Naive thymus-derived CD4-positive, alpha-beta T cell (primary cell): ENCODE measurements at regions not wholly inside any gene's neighbourhood (a gene's known extent, or its start where the extent isn't known, plus 50 kb on each side); places are given as distances from the start of the nearest gene placed in this dataset.
"Not testable (repeated sequence)": the region's sequence is repeated elsewhere in the genome, so short reads cannot be mapped to it uniquely, and the experiment has no call there.

Experiments used
- ATAC-seq: fragments of 150-1000 bp; cut with Tn5 transposase; 2 replicates; pipeline ENCODE4 v1.10.0; 2021; ENCODE audit warnings: mild to moderate bottlenecking, moderate library complexity
- CTCF ChIA-PET: fragments of 350-600 bp; sonication (Branson Sonifier 250); formaldehyde crosslinking; loops from one replicate; lab custom pipeline; 2021; ENCODE audit warnings: antibody characterized with exemption; lab: Charles Lee
- POLR2A ChIA-PET: fragments of 350-600 bp; sonication (Branson Sonifier 250); formaldehyde crosslinking; loops from one replicate; lab custom pipeline; 2021; ENCODE audit warnings: antibody characterized with exemption, inconsistent platforms; lab: Charles Lee
- DNase-seq, 9 donors: peaks; one replicate each; pipeline versions ENCODE4 v3.0.0 to v3.0.0-alpha.2; 2020 to 2022; ENCODE audit warnings: mixed read lengths in 1 of 9
- H3K27ac ChIP-seq: one replicate; pipeline ENCODE4 v1.7.0; 2013; ENCODE audit warnings: mild to moderate bottlenecking, low read depth, low read length, moderate library complexity
- H3K27me3 ChIP-seq, 2 donors: one replicate each; pipeline ENCODE4 v1.7.0; 2013; ENCODE audit warnings: low read length in 2 of 2, mild to moderate bottlenecking in 2 of 2, moderate library complexity in 2 of 2; ENCODE audit not compliant: control insufficient read depth in 2 of 2, insufficient read depth in 2 of 2
- H3K36me3 ChIP-seq, 3 experiments: 1 replicate in 2 of 3; 2 replicates in 1 of 3; pipeline ENCODE4 v1.7.0; 2013; ENCODE audit warnings: low read length in 3 of 3, mild to moderate bottlenecking in 3 of 3, moderate library complexity in 1 of 3; ENCODE audit not compliant: insufficient read depth in 3 of 3, control insufficient read depth in 2 of 3
- H3K4me1 ChIP-seq, 2 donors: one replicate each; pipeline ENCODE4 v1.7.0; 2013; ENCODE audit warnings: low read length in 2 of 2, mild to moderate bottlenecking in 2 of 2, moderate library complexity in 1 of 2; ENCODE audit not compliant: control insufficient read depth in 2 of 2, insufficient read depth in 2 of 2
- H3K4me3 ChIP-seq: 2 replicates; pipeline ENCODE4 v1.7.0; 2013; ENCODE audit warnings: mild to moderate bottlenecking, low read length
- H3K9me3 ChIP-seq, 3 experiments: 1 replicate in 2 of 3; 2 replicates in 1 of 3; pipeline ENCODE4 v1.7.0; 2013; ENCODE audit warnings: low read length in 3 of 3; ENCODE audit not compliant: control insufficient read depth in 2 of 3
- H3K27ac Mint-ChIP-seq, 9 donors: one replicate each; pipeline ENCODE4 v1.8.0; 2020 to 2022; ENCODE audit warnings: mixed read lengths in 9 of 9, mild to moderate bottlenecking in 8 of 9, moderate library complexity in 5 of 9, inconsistent platforms in 2 of 9
- H3K27me3 Mint-ChIP-seq, 5 donors: one replicate each; pipeline ENCODE4 v1.8.0; 2021 to 2022; ENCODE audit warnings: mixed read lengths in 5 of 5, mild to moderate bottlenecking in 1 of 5
- H3K36me3 Mint-ChIP-seq, 5 donors: one replicate each; pipeline ENCODE4 v1.8.0; 2020 to 2022; ENCODE audit warnings: mixed read lengths in 5 of 5, mild to moderate bottlenecking in 3 of 5, inconsistent platforms in 1 of 5
- H3K4me1 Mint-ChIP-seq, 7 donors: one replicate each; pipeline ENCODE4 v1.8.0; 2020 to 2022; ENCODE audit warnings: mixed read lengths in 7 of 7, mild to moderate bottlenecking in 3 of 7, inconsistent platforms in 1 of 7
- H3K4me3 Mint-ChIP-seq, 10 donors: one replicate each; pipeline ENCODE4 v1.8.0; 2020 to 2022; ENCODE audit warnings: mild to moderate bottlenecking in 10 of 10, mixed read lengths in 10 of 10, moderate library complexity in 6 of 10, inconsistent platforms in 2 of 10
- H3K9me3 Mint-ChIP-seq, 11 donors: one replicate each; pipeline ENCODE4 v1.8.0; 2020 to 2022; ENCODE audit warnings: mixed read lengths in 11 of 11, mild to moderate bottlenecking in 4 of 11, inconsistent platforms in 1 of 11, moderate library complexity in 1 of 11
- intact Hi-C, 2 donors: fragments of 100-400 bp; cut with micrococcal nuclease; formaldehyde crosslinking; loops; one replicate each; pipeline ENCODE4 v1.15.1; 2023

- no peaks in the 10 kb centered on the region for H3K9me3 ChIP-seq
- H3K27me3 Mint-ChIP-seq = no peaks in the 10 kb centered on the region
- ATAC-seq = no peak
- ChIA-PET POLR2A (no interaction called here), CTCF (no interaction called here)
- H3K9me3 Mint-ChIP-seq = peaks cover 2 to 26% (median 7%) of the 10 kb centered on the region in 11 donors
- no peaks in the 10 kb centered on the region for H3K27me3 ChIP-seq
- H3K27ac ChIP-seq = no peak overlapping the region
- H3K4me1 Mint-ChIP-seq = no peaks in the 10 kb centered on the region
- no peaks in the 10 kb centered on the region for H3K36me3 ChIP-seq
- intact Hi-C loops = no loop called here
- no peaks in the 10 kb centered on the region for H3K4me1 ChIP-seq
- no peak overlapping the region for H3K4me3 Mint-ChIP-seq
- no peak overlapping the region for H3K4me3 ChIP-seq
- no peak for DNase-seq
- no peaks in the 10 kb centered on the region for H3K36me3 Mint-ChIP-seq
- H3K27ac Mint-ChIP-seq = no peak overlapping the region
Measured at GRCh38 chr3:94365006-94365405, 302.1 kb downstream of the NSUN3 start.

- Mint-ChIP-seq H3K4me1 (no peaks in the 10 kb centered on the region), H3K4me3 (no peak overlapping the region), H3K27ac (no peak overlapping the region), H3K9me3 (peaks cover 2 to 35% (median 12%) of the 10 kb centered on the region in 11 donors), H3K27me3 (no peaks in the 10 kb centered on the region), H3K36me3 (no peaks in the 10 kb centered on the region)
- Histone ChIP-seq H3K9me3 (peaks cover 0 to 4% (median 0%) of the 10 kb centered on the region in 3 experiments), H3K27me3 (no peaks in the 10 kb centered on the region), H3K4me1 (no peaks in the 10 kb centered on the region), H3K36me3 (no peaks in the 10 kb centered on the region), H3K27ac (no peak overlapping the region), H3K4me3 (no peak overlapping the region)
- no peak for ATAC-seq
- intact Hi-C loops = no loop called here
- ChIA-PET POLR2A (no interaction called here), CTCF (no interaction called here)
- no peak for DNase-seq
Measured at GRCh38 chr3:94372026-94372425, 309.2 kb downstream of the NSUN3 start.

- Histone ChIP-seq H3K27me3 (no peaks in the 10 kb centered on the region), H3K36me3 (no peaks in the 10 kb centered on the region), H3K4me1 (no peaks in the 10 kb centered on the region), H3K4me3 (no peak overlapping the region), H3K27ac (no peak overlapping the region), H3K9me3 (peaks cover 0 to 4% (median 0%) of the 10 kb centered on the region in 3 experiments)
- Mint-ChIP-seq H3K4me3 (no peak overlapping the region), H3K27ac (no peak overlapping the region), H3K36me3 (no peaks in the 10 kb centered on the region), H3K27me3 (no peaks in the 10 kb centered on the region), H3K4me1 (no peaks in the 10 kb centered on the region), H3K9me3 (peaks cover 0 to 23% (median 11%) of the 10 kb centered on the region in 11 donors)
- DNase-seq (no peak), ATAC-seq (no peak)
- intact Hi-C loops = no loop called here
- ChIA-PET POLR2A (no interaction called here), CTCF (no interaction called here)
Measured at GRCh38 chr3:94373456-94373855, 310.6 kb downstream of the NSUN3 start.

- intact Hi-C loops = no loop called here
- Histone ChIP-seq H3K4me1 (no peaks in the 10 kb centered on the region), H3K27me3 (no peaks in the 10 kb centered on the region), H3K27ac (no peak overlapping the region), H3K36me3 (no peaks in the 10 kb centered on the region), H3K9me3 (peaks cover 0 to 4% (median 0%) of the 10 kb centered on the region in 3 experiments), H3K4me3 (no peak overlapping the region)
- ChIA-PET POLR2A (no interaction called here), CTCF (no interaction called here)
- H3K9me3 Mint-ChIP-seq = peaks cover 0 to 15% (median 6%) of the 10 kb centered on the region in 11 donors
- H3K4me3 Mint-ChIP-seq = no peak overlapping the region
- H3K36me3 Mint-ChIP-seq = no peaks in the 10 kb centered on the region
- no peak overlapping the region for H3K27ac Mint-ChIP-seq
- no peak for ATAC-seq
- no peaks in the 10 kb centered on the region for H3K27me3 Mint-ChIP-seq
- no peaks in the 10 kb centered on the region for H3K4me1 Mint-ChIP-seq
- DNase-seq = no peak
Measured at GRCh38 chr3:94374439-94375161, 311.7 kb downstream of the NSUN3 start.

- H3K27ac Mint-ChIP-seq, POLR2A ChIA-PET, H3K4me3 ChIP-seq, H3K27me3 ChIP-seq, H3K4me1 ChIP-seq, H3K4me1 Mint-ChIP-seq, H3K27me3 Mint-ChIP-seq, H3K27ac ChIP-seq, H3K36me3 ChIP-seq, ATAC-seq, H3K9me3 ChIP-seq, H3K36me3 Mint-ChIP-seq, intact Hi-C loops, H3K4me3 Mint-ChIP-seq, CTCF ChIA-PET, DNase-seq, H3K9me3 Mint-ChIP-seq: not testable (repeated sequence)
Measured at GRCh38 chr3:94377123-94377696, 314.3 kb downstream of the NSUN3 start.

GRCh38 chr3:94377863-94378262 lies 315.0 kb downstream of the NSUN3 start:
- ATAC-seq, H3K4me3 Mint-ChIP-seq, H3K9me3 Mint-ChIP-seq, CTCF ChIA-PET, H3K9me3 ChIP-seq, H3K27me3 ChIP-seq, H3K27me3 Mint-ChIP-seq, H3K27ac Mint-ChIP-seq, DNase-seq, H3K4me3 ChIP-seq, H3K36me3 ChIP-seq, H3K27ac ChIP-seq, POLR2A ChIA-PET, H3K4me1 Mint-ChIP-seq, H3K36me3 Mint-ChIP-seq, intact Hi-C loops, H3K4me1 ChIP-seq: not testable (repeated sequence)

GRCh38 chr3:94378322-94378721 lies 315.5 kb downstream of the NSUN3 start:
- Mint-ChIP-seq H3K4me1 (no peaks in the 10 kb centered on the region), H3K27me3 (no peaks in the 10 kb centered on the region), H3K36me3 (no peaks in the 10 kb centered on the region), H3K27ac (no peak overlapping the region), H3K9me3 (peaks cover 0 to 8% (median 0%) of the 10 kb centered on the region in 11 donors), H3K4me3 (no peak overlapping the region)
- Histone ChIP-seq H3K9me3 (no peaks in the 10 kb centered on the region), H3K27ac (no peak overlapping the region), H3K36me3 (no peaks in the 10 kb centered on the region), H3K4me3 (no peak overlapping the region), H3K27me3 (no peaks in the 10 kb centered on the region), H3K4me1 (no peaks in the 10 kb centered on the region)
- ATAC-seq (no peak), DNase-seq (no peak)
- CTCF ChIA-PET = no interaction called here
- POLR2A ChIA-PET = no interaction called here
- intact Hi-C loops = no loop called here
